ENCODE measurements at regions not wholly inside any gene's neighbourhood (a gene's known extent, or its start where the extent isn't known, plus 50 kb on each side); places are given as distances from the start of the nearest gene placed in this dataset.

DNA sequence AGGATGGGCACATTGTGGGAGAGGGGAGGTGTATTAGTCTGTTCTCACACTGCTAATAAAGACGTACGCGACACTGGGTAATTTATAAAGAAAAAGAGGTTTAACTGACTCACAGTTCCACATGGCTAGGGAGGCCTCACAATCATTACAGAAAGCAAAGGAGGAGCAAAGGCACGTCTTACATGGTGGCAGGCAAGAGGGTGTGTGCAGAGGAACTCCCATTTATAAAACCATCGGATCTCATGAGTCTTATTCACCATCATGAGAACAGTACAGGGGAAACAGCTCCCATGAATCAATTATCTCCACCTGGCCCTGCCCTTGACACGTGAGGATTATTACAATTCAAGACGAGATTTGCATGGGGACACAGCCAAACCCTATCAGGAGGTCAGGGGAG, 266.7 kb downstream of the HAUS1 start:
- ChIA-PET POLR2A (no interaction called here), CTCF (no interaction called here), RAD21 (ENCODE audit: low non-redundant PET in 1 of 2, low total read pairs in 2 of 2, uncharacterized antibody in 2 of 2, unreplicated experiment in 2 of 2) (no interaction called here)
- Histone ChIP-seq H3K4me3 (replicated peaks in 1 of 2; ENCODE audit: low read depth in 1 of 2, low read length in 2 of 2) (no peak overlapping the region), H3K79me2 (ENCODE audit: insufficient read depth, low read length) (no peaks in the 10 kb centered on the region), H2AFZ (ENCODE audit: low read depth, low read length, poor library complexity, severe bottlenecking) (no peak overlapping the region), H3K9me3 (ENCODE audit: control insufficient read depth in 1 of 2, insufficient read depth in 1 of 2, low read depth in 1 of 2, low read length in 2 of 2) (no peaks in the 10 kb centered on the region), H3K4me1 (ENCODE audit: control insufficient read depth in 1 of 2, insufficient read depth in 2 of 2, low read length in 2 of 2) (no peaks in the 10 kb centered on the region), H3K4me2 (ENCODE audit: low read length) (no peak overlapping the region), H3K27ac (ENCODE audit: low read depth, low read length) (no peak overlapping the region), H3K27me3 (ENCODE audit: insufficient read depth, low read length) (no peaks in the 10 kb centered on the region), H3K9ac (ENCODE audit: low read length) (no peak overlapping the region), H3K9me2 (ENCODE audit: insufficient read depth) (no peaks in the 10 kb centered on the region), H4K20me1 (ENCODE audit: insufficient read depth) (no peaks in the 10 kb centered on the region), H3K36me3 (ENCODE audit: control insufficient read depth in 1 of 2, insufficient read depth in 2 of 2, low read length in 2 of 2) (no peaks in the 10 kb centered on the region)
- TF ChIP-seq FOSL1 (IDR thresholded peaks at IDR 0.05; ENCODE audit: low read depth) (no peak), EZH2 (IDR thresholded peaks at IDR 0.05) (no peak), EZH2phosphoT487 (IDR thresholded peaks at IDR 0.05; ENCODE audit: borderline replicate concordance) (no peak)
- TF ChIP-seq, protein P1, sequence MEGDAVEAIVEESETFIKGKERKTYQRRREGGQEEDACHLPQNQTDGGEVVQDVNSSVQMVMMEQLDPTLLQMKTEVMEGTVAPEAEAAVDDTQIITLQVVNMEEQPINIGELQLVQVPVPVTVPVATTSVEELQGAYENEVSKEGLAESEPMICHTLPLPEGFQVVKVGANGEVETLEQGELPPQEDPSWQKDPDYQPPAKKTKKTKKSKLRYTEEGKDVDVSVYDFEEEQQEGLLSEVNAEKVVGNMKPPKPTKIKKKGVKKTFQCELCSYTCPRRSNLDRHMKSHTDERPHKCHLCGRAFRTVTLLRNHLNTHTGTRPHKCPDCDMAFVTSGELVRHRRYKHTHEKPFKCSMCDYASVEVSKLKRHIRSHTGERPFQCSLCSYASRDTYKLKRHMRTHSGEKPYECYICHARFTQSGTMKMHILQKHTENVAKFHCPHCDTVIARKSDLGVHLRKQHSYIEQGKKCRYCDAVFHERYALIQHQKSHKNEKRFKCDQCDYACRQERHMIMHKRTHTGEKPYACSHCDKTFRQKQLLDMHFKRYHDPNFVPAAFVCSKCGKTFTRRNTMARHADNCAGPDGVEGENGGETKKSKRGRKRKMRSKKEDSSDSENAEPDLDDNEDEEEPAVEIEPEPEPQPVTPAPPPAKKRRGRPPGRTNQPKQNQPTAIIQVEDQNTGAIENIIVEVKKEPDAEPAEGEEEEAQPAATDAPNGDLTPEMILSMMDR (IDR thresholded peaks at IDR 0.05 in 2 of 3, conservative IDR thresholded peaks at IDR 0.05 in 1 of 3; ENCODE audit: borderline replicate concordance in 1 of 3, insufficient read depth in 1 of 3, low read depth in 2 of 3, low read length in 2 of 3): no peak
- intact Hi-C loops (cut with micrococcal nuclease): no loop called here
- DNase-seq (ENCODE audit: low read depth, low spot score) (no peak), ATAC-seq (no peak)
- no TSS peak for BruUV-seq (replicated peaks)

DNA sequence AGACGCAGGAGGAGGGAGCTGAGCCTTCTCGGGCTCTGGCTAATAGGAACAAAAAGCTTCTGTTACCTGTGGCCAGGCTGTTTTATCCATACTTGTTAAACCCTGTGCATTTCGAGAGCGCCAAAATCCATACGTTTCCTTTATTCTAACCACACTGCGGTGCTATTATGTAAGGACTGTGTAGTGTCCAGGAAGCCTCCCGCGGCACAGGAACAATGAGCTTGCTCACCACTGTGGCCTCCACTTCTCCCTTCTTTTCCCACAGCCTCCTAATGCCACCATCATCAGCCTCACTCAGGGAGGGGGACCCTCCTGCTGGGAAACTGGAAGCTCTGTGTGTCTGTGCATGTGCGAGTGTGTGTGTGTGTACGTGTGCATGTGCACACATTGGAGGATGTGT, 268.5 kb downstream of the HAUS1 start:
- Histone ChIP-seq H3K9me2 (ENCODE audit: insufficient read depth) (no peaks in the 10 kb centered on the region), H3K4me2 (ENCODE audit: low read length) (no peak overlapping the region), H2AFZ (ENCODE audit: low read depth, low read length, poor library complexity, severe bottlenecking) (no peak overlapping the region), H3K27ac (ENCODE audit: low read depth, low read length) (no peak overlapping the region), H3K79me2 (ENCODE audit: insufficient read depth, low read length) (no peaks in the 10 kb centered on the region), H3K4me1 (ENCODE audit: control insufficient read depth in 1 of 2, insufficient read depth in 2 of 2, low read length in 2 of 2) (no peaks in the 10 kb centered on the region), H3K9ac (ENCODE audit: low read length) (no peak overlapping the region), H3K27me3 (ENCODE audit: insufficient read depth, low read length) (no peaks in the 10 kb centered on the region), H3K36me3 (ENCODE audit: control insufficient read depth in 1 of 2, insufficient read depth in 2 of 2, low read length in 2 of 2) (no peaks in the 10 kb centered on the region), H3K4me3 (replicated peaks in 1 of 2; ENCODE audit: low read depth in 1 of 2, low read length in 2 of 2) (no peak overlapping the region), H3K9me3 (ENCODE audit: control insufficient read depth in 1 of 2, insufficient read depth in 1 of 2, low read depth in 1 of 2, low read length in 2 of 2) (no peaks in the 10 kb centered on the region), H4K20me1 (ENCODE audit: insufficient read depth) (no peaks in the 10 kb centered on the region)
- RAD21 ChIA-PET (ENCODE audit: low non-redundant PET in 1 of 2, low total read pairs in 2 of 2, uncharacterized antibody in 2 of 2, unreplicated experiment in 2 of 2): no interaction called here
- intact Hi-C loops (cut with micrococcal nuclease): no loop called here
- BruUV-seq (replicated peaks): no TSS peak
- CTCF ChIA-PET: no interaction called here
- DNase-seq (ENCODE audit: low read depth, low spot score) (no peak), ATAC-seq (no peak)
- POLR2A ChIA-PET: no interaction called here
- TF ChIP-seq, protein P2, sequence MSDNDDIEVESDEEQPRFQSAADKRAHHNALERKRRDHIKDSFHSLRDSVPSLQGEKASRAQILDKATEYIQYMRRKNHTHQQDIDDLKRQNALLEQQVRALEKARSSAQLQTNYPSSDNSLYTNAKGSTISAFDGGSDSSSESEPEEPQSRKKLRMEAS (IDR thresholded peaks at IDR 0.05): no peak
- TF ChIP-seq RAD21 (IDR thresholded peaks at IDR 0.05; ENCODE audit: low read depth) (no peak), TCF7L2 (IDR thresholded peaks at IDR 0.05; ENCODE audit: borderline replicate concordance, extremely low read depth, insufficient read depth, insufficient read length) (no peak), ZNF274 (IDR thresholded peaks at IDR 0.05; ENCODE audit: low read depth, low read length) (no peak), YY1 (IDR thresholded peaks at IDR 0.05; ENCODE audit: extremely low read depth, insufficient replicate concordance, low read depth, low read length) (no peak), POLR2A (IDR thresholded peaks at IDR 0.05; ENCODE audit: borderline replicate concordance, extremely low read depth, insufficient read depth, insufficient read length) (no peak), EZH2 (IDR thresholded peaks at IDR 0.05) (no peak), EGR1 (IDR thresholded peaks at IDR 0.05; ENCODE audit: low read depth) (no peak), CEBPB (IDR thresholded peaks at IDR 0.05; ENCODE audit: low read depth) (no peak), FOSL1 (IDR thresholded peaks at IDR 0.05; ENCODE audit: low read depth) (no peak), EZH2phosphoT487 (IDR thresholded peaks at IDR 0.05; ENCODE audit: borderline replicate concordance) (no peak), SP1 (IDR thresholded peaks at IDR 0.05; ENCODE audit: low read depth) (no peak), ZFX (IDR thresholded peaks at IDR 0.05) (no peak)
- TF ChIP-seq, protein P1 (IDR thresholded peaks at IDR 0.05 in 2 of 3, conservative IDR thresholded peaks at IDR 0.05 in 1 of 3; ENCODE audit: borderline replicate concordance in 1 of 3, insufficient read depth in 1 of 3, low read depth in 2 of 3, low read length in 2 of 3): no peak

Measured in HCT116 (cell line).